COLO829 (cell line): ENCODE measurements at regions not wholly inside any gene's neighbourhood (a gene's known extent, or its start where the extent isn't known, plus 50 kb on each side); places are given as distances from the start of the nearest gene placed in this dataset.

Experiments used
- DNase-seq: peaks from one replicate; pipeline ENCODE4 v3.0.0; 2012; ENCODE audit warnings: low spot score

GRCh38 chr2:236656166-236656565 lies 86.5 kb downstream of the ACKR3 start:
- DNase-seq: no peak

GRCh38 chr2:236656721-236657120 lies 87.1 kb downstream of the ACKR3 start:
- DNase-seq: no peak

- DNase-seq: no peak
These were observed 87.6 kb downstream of the ACKR3 start for GRCh38 chr2:236657215-236657614.

- DNase-seq: no peak
These were observed 88.2 kb downstream of the ACKR3 start for GRCh38 chr2:236657801-236658200.

GRCh38 chr2:236658974-236659757 lies 89.5 kb downstream of the ACKR3 start:
- DNase-seq: no peak

- DNase-seq: no peak
These were observed 90.1 kb downstream of the ACKR3 start for GRCh38 chr2:236659758-236660150.

- no peak for DNase-seq
These were observed 91.6 kb downstream of the ACKR3 start for GRCh38 chr2:236661061-236661761.

GRCh38 chr2:236661762-236662110 lies 92.1 kb downstream of the ACKR3 start:
- DNase-seq: no peak

- DNase-seq: no peak
These were observed 92.9 kb downstream of the ACKR3 start for GRCh38 chr2:236662231-236663185.

- DNase-seq: peak; percentile 19
These were observed 93.9 kb downstream of the ACKR3 start for GRCh38 chr2:236663287-236664101.

GRCh38 chr2:236664136-236664535 lies 94.5 kb downstream of the ACKR3 start:
- DNase-seq: no peak

GRCh38 chr2:236665101-236665500 lies 95.5 kb downstream of the ACKR3 start:
- DNase-seq: no peak

GRCh38 chr2:236665572-236666118 lies 96.0 kb downstream of the ACKR3 start:
- DNase-seq: peak; percentile 42

GRCh38 chr2:236666646-236667204 lies 97.1 kb downstream of the ACKR3 start:
- DNase-seq: no peak

GRCh38 chr2:236667526-236667925 lies 97.9 kb downstream of the ACKR3 start:
- no peak for DNase-seq

GRCh38 chr2:236668531-236668969 lies 98.9 kb downstream of the ACKR3 start:
- DNase-seq: no peak

- no peak for DNase-seq
These were observed 100.6 kb downstream of the ACKR3 start for GRCh38 chr2:236670235-236670620.

- no peak for DNase-seq
These were observed 102.4 kb downstream of the ACKR3 start for GRCh38 chr2:236671896-236672562.

- DNase-seq: no peak
These were observed 103.0 kb downstream of the ACKR3 start for GRCh38 chr2:236672606-236673005.

- no peak for DNase-seq
These were observed 103.6 kb downstream of the ACKR3 start for GRCh38 chr2:236673126-236673822.
